HEK293 (cell line): ENCODE measurements at regions not wholly inside any gene's neighbourhood (a gene's known extent, or its start where the extent isn't known, plus 50 kb on each side); places are given as distances from the start of the nearest gene placed in this dataset.

Experiments
- CTCF ChIA-PET: fragments of 350-600 bp; formaldehyde crosslinking; extraction: SDS; loops from one replicate; lab custom pipeline; 2021; ENCODE audit warnings: antibody characterized with exemption; lab: Yijun Ruan, JAX
- POLR2A ChIA-PET: fragments of 300-600 bp; formaldehyde crosslinking; extraction: SDS; loops from one replicate; lab custom pipeline; 2020; ENCODE audit warnings: antibody characterized with exemption, inconsistent platforms; lab: Yijun Ruan, JAX
- H3K27ac ChIP-seq: fragments of 200-500 bp; sonication (Bioruptor generic); 2 replicates; pipeline ENCODE4 v1.5.1; 2014; ENCODE audit warnings: low read depth, low read length, control low read depth, inconsistent platforms; ENCODE audit errors: extremely low read depth
- H3K36me3 ChIP-seq, 2 experiments: fragments of 200-500 bp in 1 of 2; sonication (Bioruptor generic) in 1 of 2; 1 replicate in 1 of 2; 2 replicates in 1 of 2; pipeline ENCODE4 v1.5.1; 2014 to 2017; ENCODE audit warnings: inconsistent platforms in 2 of 2, low read length in 2 of 2; ENCODE audit not compliant: control insufficient read depth in 2 of 2, insufficient read depth in 1 of 2
- H3K4me1 ChIP-seq: fragments of 200-500 bp; sonication (Bioruptor generic); 2 replicates; pipeline ENCODE4 v1.5.1; 2014; ENCODE audit warnings: mild to moderate bottlenecking, low read length, inconsistent platforms; ENCODE audit not compliant: control insufficient read depth, insufficient read depth
- H3K4me3 ChIP-seq: 2 replicates; pipeline ENCODE4 v1.5.1; 2011; ENCODE audit warnings: low read depth, mild to moderate bottlenecking, control low read depth, low read length, moderate library complexity
- H3K9me3 ChIP-seq: fragments of 200-500 bp; sonication (Bioruptor generic); 2 replicates; pipeline ENCODE4 v1.5.1; 2014; ENCODE audit warnings: low read depth, low read length, inconsistent platforms; ENCODE audit not compliant: control insufficient read depth, insufficient read depth
- BCL11B ChIP-seq: fragments of 450-650 bp; formaldehyde crosslinking; IDR thresholded peaks from 2 replicates; pipeline ENCODE4 v1.5.1; 2016; ENCODE audit warnings: low read depth, missing biosample characterization, missing genetic modification characterization
- GLI2 ChIP-seq: fragments of 450-650 bp; formaldehyde crosslinking; IDR thresholded peaks from 2 replicates; pipeline ENCODE4; 2017; ENCODE audit warnings: missing biosample characterization, missing genetic modification characterization, low read depth, borderline replicate concordance
- PATZ1 ChIP-seq: fragments of 450-650 bp; formaldehyde crosslinking; IDR thresholded peaks from 2 replicates; pipeline ENCODE4 v1.5.1; 2016; ENCODE audit warnings: missing biosample characterization, missing genetic modification characterization
- YY1 ChIP-seq: fragments of 450-650 bp; formaldehyde crosslinking; IDR thresholded peaks from 2 replicates; pipeline ENCODE4 v1.5.1; 2018; ENCODE audit warnings: missing biosample characterization, missing genetic modification characterization
- ZBTB1 ChIP-seq: fragments of 450-650 bp; formaldehyde crosslinking; IDR thresholded peaks from 2 replicates; pipeline ENCODE4 v1.5.1; 2016; ENCODE audit warnings: missing biosample characterization, missing genetic modification characterization
- ZBTB7A ChIP-seq: fragments of 450-650 bp; formaldehyde crosslinking; IDR thresholded peaks from 2 replicates; pipeline ENCODE4 v1.5.1; 2016; ENCODE audit warnings: low read depth, missing biosample characterization, missing genetic modification characterization
- ZFP3 ChIP-seq: fragments of 450-650 bp; formaldehyde crosslinking; IDR thresholded peaks from 2 replicates; pipeline ENCODE4 v1.5.1; 2016; ENCODE audit warnings: low read depth, missing biosample characterization, missing genetic modification characterization
- ZNF133 ChIP-seq: fragments of 450-650 bp; formaldehyde crosslinking; IDR thresholded peaks from 2 replicates; pipeline ENCODE4 v1.5.1; 2016; ENCODE audit warnings: missing biosample characterization, missing genetic modification characterization
- ZNF157 ChIP-seq: fragments of 450-650 bp; formaldehyde crosslinking; IDR thresholded peaks from 2 replicates; pipeline ENCODE4 v1.5.1; 2016; ENCODE audit warnings: missing biosample characterization, missing genetic modification characterization
- ZNF175 ChIP-seq: fragments of 450-650 bp; formaldehyde crosslinking; IDR thresholded peaks from 2 replicates; pipeline ENCODE4 v1.5.1; 2016; ENCODE audit warnings: missing biosample characterization, missing genetic modification characterization
- ZNF223 ChIP-seq: fragments of 450-650 bp; formaldehyde crosslinking; IDR thresholded peaks from 2 replicates; pipeline ENCODE4 v1.5.1; 2016; ENCODE audit warnings: missing biosample characterization, missing genetic modification characterization
- ZNF274 ChIP-seq, 2 experiments: fragments of 200-500 bp in 1 of 2; fragments of 450-650 bp in 1 of 2; sonication (Bioruptor generic) in 1 of 2; formaldehyde crosslinking in 1 of 2; IDR thresholded peaks; 2 replicates each; pipeline versions ENCODE4 v1.5.1 to v1.6.1; 2014 to 2016; ENCODE audit warnings: borderline replicate concordance in 1 of 2, inconsistent platforms in 1 of 2, low read length in 1 of 2, missing biosample characterization in 1 of 2, missing genetic modification characterization in 1 of 2
- ZNF398 ChIP-seq: fragments of 450-650 bp; formaldehyde crosslinking; IDR thresholded peaks from 2 replicates; pipeline ENCODE4 v1.5.1; 2017; ENCODE audit warnings: missing biosample characterization, missing genetic modification characterization
- ZNF48 ChIP-seq: fragments of 450-650 bp; formaldehyde crosslinking; IDR thresholded peaks from 2 replicates; pipeline ENCODE4 v1.5.1; 2016; ENCODE audit warnings: missing biosample characterization, missing genetic modification characterization
- ZNF488 ChIP-seq: fragments of 450-650 bp; formaldehyde crosslinking; IDR thresholded peaks from 2 replicates; pipeline ENCODE4 v1.5.1; 2016; ENCODE audit warnings: missing biosample characterization, missing genetic modification characterization
- ZNF530 ChIP-seq: fragments of 450-650 bp; formaldehyde crosslinking; IDR thresholded peaks from 2 replicates; pipeline ENCODE4 v1.5.1; 2016; ENCODE audit warnings: low read depth, missing biosample characterization, missing genetic modification characterization
- ZNF610 ChIP-seq: fragments of 450-650 bp; formaldehyde crosslinking; IDR thresholded peaks from 2 replicates; pipeline ENCODE4 v1.5.1; 2016; ENCODE audit warnings: missing biosample characterization, missing genetic modification characterization, borderline replicate concordance
- ZNF623 ChIP-seq: fragments of 450-650 bp; formaldehyde crosslinking; IDR thresholded peaks from 2 replicates; pipeline ENCODE4 v1.5.1; 2016; ENCODE audit warnings: missing biosample characterization, missing genetic modification characterization
- ZNF792 ChIP-seq: fragments of 450-650 bp; formaldehyde crosslinking; IDR thresholded peaks from 2 replicates; pipeline ENCODE4 v1.5.1; 2016; ENCODE audit warnings: missing biosample characterization, missing genetic modification characterization
- TF ChIP-seq, protein P1 (sequence below): fragments of 450-650 bp; formaldehyde crosslinking; IDR thresholded peaks from 2 replicates; pipeline ENCODE4 v1.5.1; 2017; ENCODE audit warnings: missing biosample characterization, missing genetic modification characterization
- TF ChIP-seq, protein P2 (sequence below): fragments of 450-650 bp; formaldehyde crosslinking; IDR thresholded peaks from 2 replicates; pipeline ENCODE4 v1.5.1; 2017; ENCODE audit warnings: missing biosample characterization, missing genetic modification characterization
- TF ChIP-seq, protein P3 (sequence below): fragments of 450-650 bp; formaldehyde crosslinking; IDR thresholded peaks from 2 replicates; pipeline ENCODE4 v1.5.1; 2017; ENCODE audit warnings: missing biosample characterization, mild to moderate bottlenecking, missing genetic modification characterization, moderate library complexity

- TF ChIP-seq ZNF175 = no peak
- no peak for TF ChIP-seq ZNF488 (tag by site-specific recombination)
- no peak for TF ChIP-seq ZNF792 (tag by site-specific recombination)
- no peak for TF ChIP-seq ZNF610
- TF ChIP-seq ZNF623 (tag by site-specific recombination) = no peak
- TF ChIP-seq ZNF274 (IDR thresholded peaks at IDR 0.05; ENCODE audit: low read length) = no peak
- TF ChIP-seq ZNF274 (tag by site-specific recombination; IDR thresholded peaks at IDR 0.05; ENCODE audit: borderline replicate concordance) = no peak
Observed at GRCh38 chr1:173266841-173267240, 59.7 kb upstream of the TNFSF4 start (continued).

- H3K4me1 ChIP-seq = no peaks in the 10 kb centered on the region
- TF ChIP-seq ZNF792 (tag by site-specific recombination) = no peak
- TF ChIP-seq ZNF133 (tag by site-specific recombination) = no peak
- TF ChIP-seq ZBTB7A (tag by site-specific recombination) = no peak
- TF ChIP-seq ZNF398 (tag by site-specific recombination) = 0 out of 2 replicates have a peak, but pooled peaks have one; percentile 21
- TF ChIP-seq, protein P1, sequence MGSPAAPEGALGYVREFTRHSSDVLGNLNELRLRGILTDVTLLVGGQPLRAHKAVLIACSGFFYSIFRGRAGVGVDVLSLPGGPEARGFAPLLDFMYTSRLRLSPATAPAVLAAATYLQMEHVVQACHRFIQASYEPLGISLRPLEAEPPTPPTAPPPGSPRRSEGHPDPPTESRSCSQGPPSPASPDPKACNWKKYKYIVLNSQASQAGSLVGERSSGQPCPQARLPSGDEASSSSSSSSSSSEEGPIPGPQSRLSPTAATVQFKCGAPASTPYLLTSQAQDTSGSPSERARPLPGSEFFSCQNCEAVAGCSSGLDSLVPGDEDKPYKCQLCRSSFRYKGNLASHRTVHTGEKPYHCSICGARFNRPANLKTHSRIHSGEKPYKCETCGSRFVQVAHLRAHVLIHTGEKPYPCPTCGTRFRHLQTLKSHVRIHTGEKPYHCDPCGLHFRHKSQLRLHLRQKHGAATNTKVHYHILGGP (tag by site-specific recombination) = no peak
- TF ChIP-seq PATZ1 (tag by site-specific recombination) = no peak
- peak; percentile 64; the same call in 1 of the 2 replicates for TF ChIP-seq ZNF530 (tag by site-specific recombination)
- TF ChIP-seq BCL11B (tag by site-specific recombination) = no peak
- TF ChIP-seq ZNF48 (tag by site-specific recombination) = no peak
- TF ChIP-seq GLI2 (tag by site-specific recombination) = no peak
- TF ChIP-seq ZBTB1 (tag by site-specific recombination) = no peak
- TF ChIP-seq, protein P2, sequence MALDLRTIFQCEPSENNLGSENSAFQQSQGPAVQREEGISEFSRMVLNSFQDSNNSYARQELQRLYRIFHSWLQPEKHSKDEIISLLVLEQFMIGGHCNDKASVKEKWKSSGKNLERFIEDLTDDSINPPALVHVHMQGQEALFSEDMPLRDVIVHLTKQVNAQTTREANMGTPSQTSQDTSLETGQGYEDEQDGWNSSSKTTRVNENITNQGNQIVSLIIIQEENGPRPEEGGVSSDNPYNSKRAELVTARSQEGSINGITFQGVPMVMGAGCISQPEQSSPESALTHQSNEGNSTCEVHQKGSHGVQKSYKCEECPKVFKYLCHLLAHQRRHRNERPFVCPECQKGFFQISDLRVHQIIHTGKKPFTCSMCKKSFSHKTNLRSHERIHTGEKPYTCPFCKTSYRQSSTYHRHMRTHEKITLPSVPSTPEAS (tag by site-specific recombination) = no peak
- TF ChIP-seq ZFP3 (tag by site-specific recombination) = no peak
- TF ChIP-seq ZNF157 (tag by site-specific recombination) = no peak
- TF ChIP-seq YY1 (tag by site-specific recombination) = no peak
- TF ChIP-seq, protein P3, sequence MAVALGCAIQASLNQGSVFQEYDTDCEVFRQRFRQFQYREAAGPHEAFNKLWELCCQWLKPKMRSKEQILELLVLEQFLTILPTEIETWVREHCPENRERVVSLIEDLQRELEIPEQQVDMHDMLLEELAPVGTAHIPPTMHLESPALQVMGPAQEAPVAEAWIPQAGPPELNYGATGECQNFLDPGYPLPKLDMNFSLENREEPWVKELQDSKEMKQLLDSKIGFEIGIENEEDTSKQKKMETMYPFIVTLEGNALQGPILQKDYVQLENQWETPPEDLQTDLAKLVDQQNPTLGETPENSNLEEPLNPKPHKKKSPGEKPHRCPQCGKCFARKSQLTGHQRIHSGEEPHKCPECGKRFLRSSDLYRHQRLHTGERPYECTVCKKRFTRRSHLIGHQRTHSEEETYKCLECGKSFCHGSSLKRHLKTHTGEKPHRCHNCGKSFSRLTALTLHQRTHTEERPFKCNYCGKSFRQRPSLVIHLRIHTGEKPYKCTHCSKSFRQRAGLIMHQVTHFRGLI = no peak
- no peak for TF ChIP-seq ZNF223 (tag by site-specific recombination)
- TF ChIP-seq, all 188 proteins: peak for 2
- Histone ChIP-seq H3K4me3 (no peak overlapping the region), H3K9me3 (no peaks in the 10 kb centered on the region), H3K36me3 (no peaks in the 10 kb centered on the region), H3K27ac (no peak overlapping the region)
- ChIA-PET CTCF (interaction anchor here (0.6 to 1.0 kb wide), 4 partner anchors 15 to 525 kb away, joined by 3 to 9 read pairs (median 4); no protein-coding TSS in a partner anchor), POLR2A (no interaction called here)
Observed at GRCh38 chr1:173267453-173267945, 60.4 kb upstream of the TNFSF4 start.
